Jurkat, Clone E6-1 (cell line): ENCODE measurements at regions not wholly inside any gene's neighbourhood (a gene's known extent, or its start where the extent isn't known, plus 50 kb on each side); places are given as distances from the start of the nearest gene placed in this dataset.
A peak's percentile ranks its signal among the peaks of the same experiment; 100 is the strongest.

Experiments used
- DNase-seq: peaks from one replicate; pipeline ENCODE4 v3.0.0-alpha.2; 2011; ENCODE audit warnings: low read depth, low spot score
- H3K4me3 ChIP-seq: 2 replicates; pipeline ENCODE4 v1.5.1; 2011; ENCODE audit warnings: mild to moderate bottlenecking, low read length, control low read depth, moderate library complexity

DNA sequence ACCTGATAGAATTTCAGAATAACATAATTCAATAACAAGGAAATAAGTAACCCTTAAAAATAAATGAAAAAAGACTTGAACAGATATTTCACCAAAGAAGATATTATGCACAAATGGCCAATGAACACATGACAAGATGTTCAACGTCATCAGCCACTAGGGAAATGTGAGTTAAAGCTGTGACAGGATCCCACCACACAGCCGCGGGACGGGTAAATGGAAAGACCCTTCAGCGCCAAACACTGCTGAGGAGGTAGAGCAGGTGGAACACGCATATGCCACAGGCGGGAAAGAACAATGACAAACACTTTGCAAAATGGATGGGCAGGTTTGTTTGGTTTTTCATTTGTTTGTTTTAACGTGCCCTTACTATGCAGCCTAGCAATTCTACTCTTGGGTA lies 86.1 kb upstream of the RNF32 start:
- no peak for DNase-seq
- no peak overlapping the region for H3K4me3 ChIP-seq

DNA sequence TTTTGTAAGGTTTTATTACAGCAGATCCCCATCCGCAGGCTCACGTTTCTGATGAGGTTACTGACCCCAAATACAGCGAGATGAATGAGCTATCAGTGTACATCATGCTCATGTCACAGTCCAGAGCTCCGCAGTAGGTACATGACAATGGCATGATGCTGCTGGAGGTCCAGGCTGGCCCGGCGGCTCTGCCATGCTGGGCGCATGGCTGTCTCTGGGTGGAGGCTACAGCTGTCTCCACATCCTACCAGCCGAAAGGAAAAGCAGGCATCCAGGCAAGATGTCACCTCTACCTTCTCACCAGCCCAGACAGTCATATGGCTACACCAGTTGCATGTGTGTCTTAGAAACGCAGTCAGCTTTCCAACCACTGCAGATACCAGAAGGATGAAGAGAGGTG lies 90.9 kb upstream of the RNF32 start:
- no peak for DNase-seq
- no peak overlapping the region for H3K4me3 ChIP-seq

DNA sequence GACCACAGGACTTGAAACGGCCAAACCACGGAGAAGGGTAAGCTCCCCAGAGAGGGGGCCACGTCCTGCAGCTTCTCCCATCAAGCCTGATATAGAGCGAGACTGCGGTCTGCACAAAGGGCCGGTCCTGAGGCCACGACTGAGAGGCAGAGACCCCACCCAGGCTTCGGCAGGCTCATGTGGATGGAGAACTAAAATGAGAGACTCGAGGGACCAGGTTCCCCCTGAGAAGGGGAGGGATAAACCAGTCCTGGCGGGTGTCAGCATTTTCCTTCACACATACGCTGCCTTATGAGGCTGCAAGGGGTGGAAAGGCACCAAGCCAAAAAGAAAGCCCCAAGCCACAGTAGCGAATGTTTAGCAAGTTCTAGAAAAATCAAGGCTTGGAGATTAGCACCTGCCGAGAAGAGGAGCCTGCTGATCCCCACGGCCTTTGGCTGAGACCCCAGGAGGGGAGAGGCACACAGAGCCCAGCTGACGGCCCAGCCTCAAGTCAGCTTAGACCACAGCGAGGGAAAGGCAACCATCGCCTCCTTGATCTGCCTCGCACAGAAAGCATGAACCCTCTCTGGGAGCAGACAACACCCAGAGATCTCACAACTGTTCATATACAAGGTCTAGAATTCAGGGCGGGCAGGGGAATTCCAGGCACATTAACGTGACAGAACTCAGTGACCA lies 92.6 kb upstream of the RNF32 start:
- H3K4me3 ChIP-seq: no peak overlapping the region
- peak; percentile 14 for DNase-seq

DNA sequence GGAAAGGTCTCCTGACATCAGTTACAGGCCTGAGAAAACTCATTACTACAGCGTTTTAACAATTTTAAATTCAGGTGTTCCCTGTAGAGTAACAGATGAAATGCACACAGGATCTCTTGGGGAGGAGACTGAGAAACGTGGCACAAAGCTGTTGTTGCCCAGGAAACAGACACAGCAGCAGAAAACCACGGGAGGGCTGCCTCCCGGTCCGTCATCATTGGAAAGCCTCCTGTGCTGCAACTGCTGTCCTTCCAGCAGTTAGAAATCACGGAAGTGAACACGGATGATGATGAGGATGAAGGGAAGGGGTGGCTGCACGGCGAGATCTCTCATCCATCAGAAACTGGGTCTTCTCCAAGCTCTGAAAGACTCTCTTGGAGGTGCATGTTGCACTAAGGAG lies 94.6 kb upstream of the RNF32 start:
- no peak overlapping the region for H3K4me3 ChIP-seq
- DNase-seq: no peak

DNA sequence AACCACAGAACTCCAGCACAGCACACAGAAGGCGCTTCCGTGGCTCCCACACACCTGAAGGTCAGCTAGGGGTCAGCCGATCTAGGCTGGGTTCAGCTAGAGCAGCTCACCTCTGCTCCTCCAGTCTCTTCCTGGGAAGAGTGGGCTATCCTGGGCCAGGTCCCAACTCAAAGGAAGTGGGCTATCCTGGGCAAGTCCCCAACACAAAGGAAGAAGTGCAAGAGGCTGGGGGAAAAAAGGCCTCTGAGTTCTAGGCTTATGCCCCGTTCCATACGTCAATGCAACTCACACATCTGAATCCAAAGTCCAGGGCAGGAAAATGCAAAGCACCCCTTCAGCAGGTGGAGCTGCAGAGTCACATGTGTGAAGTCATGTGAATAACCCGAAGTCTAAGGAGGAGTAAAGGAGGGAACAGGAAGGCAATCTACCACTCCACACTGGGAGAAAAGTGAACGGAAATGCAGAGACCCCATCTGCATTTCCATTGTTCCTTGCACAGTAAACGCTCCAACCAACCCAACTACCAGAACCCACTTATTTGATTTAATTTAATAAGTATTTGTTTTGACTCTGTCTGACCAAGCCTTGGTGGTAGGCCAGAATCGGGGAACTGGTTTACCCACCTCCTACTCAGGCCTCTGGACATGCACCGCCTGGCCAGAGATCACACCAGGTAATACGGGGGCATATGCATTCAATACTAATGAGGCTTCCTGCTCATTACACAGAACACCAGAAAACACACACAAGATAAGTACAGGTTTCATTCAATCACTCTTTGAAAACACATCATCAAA lies 95.5 kb upstream of the RNF32 start:
- DNase-seq: no peak
- H3K4me3 ChIP-seq: no peak overlapping the region

DNA sequence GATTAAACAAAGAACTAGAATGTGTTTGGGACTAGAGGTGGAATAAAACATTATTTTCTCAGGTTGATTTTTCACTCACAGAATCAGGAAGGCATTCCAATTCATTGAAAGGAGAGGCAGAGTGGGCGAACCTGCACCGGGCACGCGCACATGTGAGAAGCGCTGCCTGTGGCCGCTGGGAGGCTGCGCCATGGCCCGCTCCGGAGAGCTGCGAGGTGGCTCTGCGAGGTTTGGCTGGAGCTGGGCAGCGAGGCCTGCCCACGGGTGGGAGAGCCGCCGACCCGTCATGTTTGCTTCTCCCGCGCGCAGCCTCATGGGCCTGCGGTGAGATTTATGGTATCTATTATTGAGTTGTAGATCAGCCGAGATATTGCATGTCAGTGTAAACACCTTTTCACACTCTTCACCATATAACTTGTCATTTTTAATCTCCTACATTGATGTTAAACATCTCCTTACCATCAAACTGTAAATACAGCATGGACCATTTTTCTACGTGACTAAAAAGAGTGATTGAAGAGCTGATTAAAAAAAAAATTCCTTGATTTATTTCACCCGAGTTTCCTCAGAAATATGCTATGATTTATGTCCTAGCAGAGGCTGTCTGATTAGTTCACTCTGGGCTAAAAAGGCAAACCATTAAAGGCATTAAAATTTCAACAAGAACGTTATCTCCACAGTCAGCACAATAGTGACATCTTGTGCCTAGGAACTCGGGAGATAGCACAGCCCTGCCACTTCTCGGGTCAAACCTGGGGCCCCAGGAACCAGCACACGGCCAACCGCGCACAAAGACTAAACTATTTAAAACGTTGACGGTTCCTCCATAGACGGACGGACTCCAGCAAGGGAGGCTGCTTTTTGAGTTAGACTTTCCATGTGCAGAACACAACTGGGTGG lies 96.6 kb upstream of the RNF32 start:
- DNase-seq: no peak
- H3K4me3 ChIP-seq: no peak overlapping the region

DNA sequence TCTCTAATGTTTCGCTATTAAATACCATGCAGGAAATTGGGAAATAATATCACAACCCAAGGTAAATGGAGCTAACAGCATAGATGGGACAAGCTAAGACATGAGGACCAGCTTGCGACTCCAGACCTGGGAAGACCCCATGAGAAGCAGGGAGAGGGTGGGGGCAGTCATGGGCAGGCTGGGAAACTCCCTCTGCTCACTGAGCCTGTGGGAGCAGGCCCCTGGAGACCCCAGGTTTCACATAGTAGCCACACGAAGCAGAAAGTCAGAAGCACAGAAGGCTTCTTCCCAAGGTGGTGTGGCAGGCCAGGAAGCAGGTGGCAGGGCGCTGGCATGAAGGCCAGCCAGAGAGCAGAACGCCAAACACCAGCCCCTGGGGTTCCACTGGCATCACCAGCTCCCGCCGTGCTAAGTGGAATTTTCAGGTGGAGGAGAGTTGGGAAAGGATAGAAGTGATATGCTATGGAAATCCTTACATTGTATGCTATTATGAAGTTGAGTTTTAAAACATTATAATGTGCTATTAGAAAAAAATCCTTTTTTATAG lies 99.9 kb upstream of the RNF32 start:
- no peak for DNase-seq
- no peak overlapping the region for H3K4me3 ChIP-seq

DNA sequence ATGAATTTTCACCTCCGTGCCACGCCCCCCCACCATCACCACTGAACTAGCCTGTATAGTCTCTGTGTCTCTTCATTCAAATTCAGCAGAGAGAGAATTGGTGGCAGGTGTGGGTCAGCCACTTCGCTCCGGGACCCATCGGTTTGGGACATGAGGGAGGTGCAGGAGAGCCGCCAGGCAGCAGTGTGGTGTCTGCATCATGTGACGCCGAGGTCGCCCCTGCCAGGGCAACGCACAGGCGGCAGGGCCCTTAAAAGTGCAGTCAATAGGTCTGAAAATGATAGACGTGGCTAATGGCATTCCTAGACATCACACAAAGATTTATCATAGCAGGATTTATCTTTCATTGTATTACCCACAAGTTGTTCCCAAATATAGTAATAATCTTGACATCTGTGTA lies 100.6 kb upstream of the RNF32 start:
- DNase-seq: no peak
- no peak overlapping the region for H3K4me3 ChIP-seq

DNA sequence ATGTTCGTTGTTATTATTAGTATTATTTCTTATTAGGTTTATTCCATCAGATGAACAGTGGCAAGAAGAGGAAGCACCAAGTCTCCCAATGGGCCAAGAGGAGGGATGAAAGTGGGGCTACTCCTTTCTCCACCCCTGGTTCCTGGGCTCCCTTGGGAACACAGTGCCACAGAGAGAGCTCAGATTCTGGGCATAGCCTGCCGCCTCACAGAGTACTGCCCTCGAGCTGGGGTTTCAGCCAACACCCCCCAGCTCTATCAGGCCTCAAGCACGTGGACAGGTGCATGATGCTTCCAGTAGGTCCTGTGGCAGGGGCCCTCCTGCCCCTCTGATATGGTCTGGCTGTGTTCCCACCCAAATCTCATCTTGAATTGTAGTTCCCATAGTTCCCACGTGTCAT lies 103.6 kb upstream of the RNF32 start:
- H3K4me3 ChIP-seq: no peak overlapping the region
- DNase-seq: no peak

DNA sequence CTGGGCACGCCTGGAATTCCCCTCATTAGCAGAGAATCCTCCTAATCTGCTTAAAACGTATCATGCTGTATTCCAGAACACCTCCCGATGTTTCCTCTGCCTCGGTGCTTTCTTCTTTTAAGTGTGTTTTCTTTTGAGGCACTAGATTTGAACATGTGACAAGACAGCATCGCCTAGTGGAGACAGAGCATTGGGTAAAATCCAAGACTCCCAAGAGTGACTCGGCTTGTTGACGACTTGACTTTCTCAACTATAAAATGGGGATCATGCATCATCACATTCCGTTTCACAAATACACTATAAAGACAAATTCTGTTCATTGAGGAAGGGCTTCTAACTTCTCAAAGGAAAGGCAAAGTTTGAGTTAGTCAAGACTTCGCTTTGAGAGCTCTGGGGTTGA lies 105.6 kb upstream of the RNF32 start:
- DNase-seq: no peak
- no peak overlapping the region for H3K4me3 ChIP-seq

DNA sequence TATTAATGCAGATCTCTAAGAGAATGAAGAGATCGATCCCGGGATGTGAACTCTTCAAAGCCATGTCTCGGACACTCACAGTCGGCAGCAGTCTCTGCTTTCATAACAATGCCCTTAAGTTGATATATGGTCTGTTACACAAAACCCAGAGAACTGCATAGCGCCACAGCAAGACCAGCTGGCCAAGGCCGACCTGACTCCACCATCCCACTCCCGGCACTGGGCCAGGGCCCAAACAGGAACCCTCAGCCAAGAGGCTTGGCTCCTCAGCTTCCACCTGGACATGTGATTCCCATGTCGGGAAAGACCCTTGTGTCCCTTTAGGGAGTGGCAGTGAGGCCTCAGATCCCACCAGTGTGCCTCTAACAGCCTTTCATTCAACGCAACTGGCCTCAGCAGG lies 106.6 kb upstream of the RNF32 start:
- no peak for DNase-seq
- no peak overlapping the region for H3K4me3 ChIP-seq

DNA sequence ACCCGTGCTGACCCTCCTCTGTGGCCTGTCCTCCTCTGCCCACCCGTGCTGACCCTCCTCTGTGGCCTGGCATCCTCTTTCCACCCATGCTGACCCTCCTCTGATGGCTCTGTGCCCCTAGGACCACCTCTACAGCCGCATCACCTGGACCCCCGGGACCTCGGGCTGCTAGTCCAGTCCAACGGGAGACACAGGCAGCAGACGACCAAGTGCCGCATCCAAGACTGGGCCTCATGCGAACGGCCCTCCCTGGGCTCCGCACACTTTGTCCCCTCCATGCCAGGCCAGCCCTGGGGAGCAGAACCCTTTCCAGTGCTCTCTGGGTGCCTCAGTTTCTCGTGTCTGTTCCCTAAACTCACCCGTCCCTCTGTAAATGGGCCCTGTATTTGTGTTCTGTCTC lies 107.2 kb upstream of the RNF32 start:
- no peak overlapping the region for H3K4me3 ChIP-seq
- DNase-seq: no peak

DNA sequence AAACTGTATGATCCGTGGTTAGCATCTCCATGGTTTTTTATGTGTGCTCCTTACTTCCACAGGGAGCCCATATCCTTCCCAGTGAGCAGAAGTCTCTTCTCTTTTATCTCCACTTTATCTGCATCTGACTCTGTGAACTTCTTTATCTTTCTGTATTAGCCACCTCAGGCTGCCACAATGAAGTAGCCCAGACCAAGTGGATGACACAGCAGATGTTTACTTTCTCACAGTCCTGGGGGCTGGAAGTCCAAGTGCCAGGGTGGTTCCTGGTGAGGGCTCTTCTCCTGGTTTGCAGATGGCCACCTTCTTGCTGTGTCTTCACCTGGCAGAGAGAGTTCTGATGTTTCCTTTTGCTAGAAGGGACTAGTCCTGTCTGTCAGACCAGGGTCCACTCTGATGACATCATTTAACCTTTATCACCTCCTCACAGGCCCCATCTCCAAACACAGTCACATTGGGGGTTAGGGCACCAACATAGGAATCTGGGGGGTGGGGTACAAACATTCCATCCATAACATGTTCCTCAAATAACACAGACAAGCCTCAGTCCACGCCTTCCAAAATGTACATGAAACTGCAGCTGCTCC lies 108.5 kb upstream of the RNF32 start:
- DNase-seq: no peak
- no peak overlapping the region for H3K4me3 ChIP-seq

DNA sequence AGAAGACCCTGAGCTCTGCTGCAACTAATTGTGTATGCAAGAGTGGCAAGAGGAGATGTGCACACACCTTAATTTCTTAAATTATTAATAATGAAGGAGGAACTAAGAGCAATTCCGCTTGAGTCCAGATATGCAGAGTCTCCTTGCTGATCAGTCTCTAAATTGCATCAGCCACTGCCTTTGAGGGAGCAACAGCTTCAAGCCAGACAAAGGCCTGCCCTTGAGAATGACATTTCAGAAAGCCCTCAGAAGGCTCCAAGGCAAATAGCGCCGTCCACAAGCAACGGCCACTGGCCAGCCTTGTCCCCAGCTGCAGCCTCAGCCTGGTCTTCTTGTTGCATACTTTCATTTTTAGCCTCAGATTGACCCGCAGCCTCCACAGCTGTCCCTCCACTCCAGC lies 110.6 kb upstream of the RNF32 start:
- H3K4me3 ChIP-seq: no peak overlapping the region
- DNase-seq: no peak

DNA sequence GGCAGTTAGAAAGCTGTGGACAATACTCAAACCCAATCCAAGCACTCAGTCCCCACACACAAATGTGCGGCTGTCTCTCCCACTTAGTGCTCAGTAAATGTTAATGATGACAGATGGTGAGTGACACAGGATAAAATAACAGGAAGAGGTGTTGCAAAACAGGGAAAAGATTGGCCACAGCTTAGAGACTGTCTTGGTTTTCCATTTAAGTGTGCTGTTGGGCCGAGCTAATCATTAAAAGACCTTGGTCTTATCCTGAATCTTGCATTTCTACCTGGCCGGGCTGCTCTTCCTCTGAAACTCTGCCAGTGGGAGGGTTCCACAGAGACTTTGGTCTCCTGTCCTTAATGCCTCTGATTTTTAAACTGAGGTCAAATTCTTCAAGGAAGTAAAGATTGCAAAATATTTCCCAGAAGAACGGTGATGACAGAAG lies 113.1 kb upstream of the RNF32 start:
- DNase-seq: no peak

DNA sequence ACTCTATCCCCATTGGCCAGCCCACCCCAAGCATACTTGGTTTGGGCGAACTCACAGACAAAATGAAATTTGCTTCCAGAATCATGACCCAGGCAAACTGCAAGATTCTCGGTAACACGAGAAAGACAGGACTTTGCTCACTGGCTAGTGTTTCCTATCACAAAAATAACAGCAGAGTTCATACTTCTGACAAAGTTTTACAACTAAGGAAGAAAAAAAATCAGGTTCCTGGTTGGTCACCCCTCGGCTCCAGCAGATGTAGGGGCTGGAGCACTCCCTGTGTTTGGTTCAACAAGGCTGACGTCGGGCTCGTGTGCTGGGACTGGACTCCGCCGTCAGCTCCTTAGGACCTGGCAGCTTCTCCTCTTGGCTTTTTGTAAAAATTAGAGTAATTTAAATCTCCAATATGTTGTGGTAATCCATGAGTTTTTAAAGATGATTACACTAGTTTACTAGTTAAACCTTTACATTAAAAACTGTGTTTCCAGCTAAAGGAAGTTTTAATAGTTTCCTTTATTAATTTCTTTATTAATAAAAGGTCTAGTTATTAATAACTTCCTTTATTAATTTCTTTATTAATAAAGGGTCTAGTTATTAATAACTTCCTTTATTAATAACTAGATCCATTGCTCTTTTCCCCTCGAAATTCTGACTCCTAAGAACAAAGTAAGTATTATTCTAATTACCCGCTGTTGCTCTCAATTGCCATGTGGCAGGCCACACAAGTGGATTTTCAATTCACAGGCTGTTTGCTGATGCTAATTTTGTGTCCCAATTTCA lies 115.6 kb upstream of the RNF32 start:
- H3K4me3 ChIP-seq: no peak overlapping the region
- no peak for DNase-seq

More for the DNA sequence above, 113.1 kb upstream of the RNF32 start:
- no peak overlapping the region for H3K4me3 ChIP-seq

DNA sequence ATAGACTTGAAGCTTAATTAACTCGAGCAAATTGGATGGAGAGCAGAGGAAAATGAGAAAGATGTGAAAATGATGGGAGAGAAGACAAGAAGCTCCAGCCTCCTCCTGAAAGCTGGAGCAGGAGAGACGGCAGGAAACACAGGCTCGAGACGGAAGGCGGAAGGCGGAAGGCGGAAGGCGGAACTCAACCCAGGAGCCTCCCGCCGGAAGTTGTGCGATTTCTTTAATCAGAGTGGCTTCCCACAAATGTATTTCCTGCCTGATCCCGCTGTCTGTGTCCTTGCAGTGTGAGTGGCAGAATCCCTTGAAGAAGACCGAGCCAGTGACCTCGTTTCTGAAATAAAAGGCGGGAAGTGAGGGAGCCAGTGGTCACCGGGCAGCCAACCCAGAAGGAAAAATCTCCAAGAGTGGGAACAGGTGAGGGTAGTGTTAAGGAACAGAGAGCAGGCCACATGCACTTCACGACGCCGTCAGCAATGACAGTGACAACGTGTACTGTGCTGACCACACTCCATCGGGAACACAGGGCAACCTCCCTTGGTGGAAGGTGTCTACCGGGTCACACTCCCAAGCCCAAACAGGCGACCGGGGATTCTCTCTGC lies 117.0 kb upstream of the RNF32 start:
- DNase-seq: no peak
- no peak overlapping the region for H3K4me3 ChIP-seq

DNA sequence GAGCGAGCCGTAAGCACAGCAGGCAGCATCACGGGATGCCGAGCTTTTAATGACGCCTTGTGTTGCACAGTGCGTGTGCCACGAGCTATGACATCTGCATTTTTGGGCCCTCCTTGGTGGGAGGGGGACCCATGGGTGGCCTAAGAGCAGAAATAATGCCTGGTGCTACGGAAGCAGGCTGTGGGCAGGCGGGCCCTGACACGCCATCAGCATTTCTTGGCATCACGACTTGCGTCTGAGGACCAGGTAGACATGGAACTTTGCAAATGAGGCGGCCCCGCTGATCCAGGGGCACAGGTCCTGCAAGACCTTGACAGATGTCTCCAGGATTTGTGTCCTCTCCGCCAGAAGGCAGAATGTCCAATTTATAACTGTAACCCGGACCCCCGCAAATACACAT lies 117.8 kb upstream of the RNF32 start:
- no peak for DNase-seq
- H3K4me3 ChIP-seq: no peak overlapping the region
